GM18868 (cell line): ENCODE measurements at regions not wholly inside any gene's neighbourhood (a gene's known extent, or its start where the extent isn't known, plus 50 kb on each side); places are given as distances from the start of the nearest gene placed in this dataset.
A peak's percentile ranks its signal among the peaks of the same experiment; 100 is the strongest.

Experiments used
- ATAC-seq: cut with Tn5 transposase; IDR thresholded peaks from one replicate; pipeline ENCODE4 v1.9.1; 2021; ENCODE audit warnings: mild to moderate bottlenecking, moderate library complexity; ENCODE audit not compliant: unreplicated experiment

DNA sequence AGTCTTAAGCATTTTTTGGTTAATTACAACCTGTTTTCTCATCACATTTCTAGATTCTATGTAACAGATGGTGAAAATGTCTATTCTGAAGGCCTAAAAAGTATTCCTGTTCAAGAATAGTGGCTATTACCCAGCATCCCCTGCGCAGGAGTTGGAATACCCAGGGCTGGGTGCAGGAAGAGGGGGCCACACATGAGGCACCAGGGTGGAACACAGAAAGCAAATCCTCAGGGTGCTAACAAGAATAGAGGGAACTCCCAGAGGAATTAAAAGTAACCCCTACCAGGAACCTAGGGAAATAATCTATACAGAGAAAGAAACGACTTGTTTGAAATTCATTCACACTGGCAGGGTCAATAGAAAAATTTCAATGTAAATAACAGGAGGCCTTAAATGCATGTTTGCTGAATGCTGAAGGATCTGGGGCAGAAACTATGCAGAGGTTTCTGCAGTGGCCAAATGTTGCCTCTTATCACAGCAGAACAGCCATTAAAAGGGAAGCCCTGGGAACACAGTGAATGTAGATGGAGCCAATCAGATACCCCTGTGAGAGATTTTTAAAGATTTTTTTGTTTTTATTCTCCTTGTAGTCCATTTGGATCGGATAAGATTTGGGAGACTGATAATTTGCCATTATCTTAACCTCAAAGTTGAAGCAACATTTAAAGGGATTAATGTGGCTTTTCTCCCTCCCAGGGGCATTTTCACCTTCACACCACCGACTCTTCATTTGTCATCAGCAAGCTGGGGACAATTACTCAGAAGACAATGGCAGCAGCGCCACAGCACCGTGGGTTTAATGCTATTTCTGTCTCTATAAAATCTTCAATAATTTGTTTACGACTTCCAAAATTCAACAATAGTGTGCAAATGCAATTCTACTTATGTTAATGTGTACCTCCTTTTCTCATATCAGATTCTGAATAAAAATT lies 196.0 kb upstream of the PSMD7 start:
- no peak for ATAC-seq

DNA sequence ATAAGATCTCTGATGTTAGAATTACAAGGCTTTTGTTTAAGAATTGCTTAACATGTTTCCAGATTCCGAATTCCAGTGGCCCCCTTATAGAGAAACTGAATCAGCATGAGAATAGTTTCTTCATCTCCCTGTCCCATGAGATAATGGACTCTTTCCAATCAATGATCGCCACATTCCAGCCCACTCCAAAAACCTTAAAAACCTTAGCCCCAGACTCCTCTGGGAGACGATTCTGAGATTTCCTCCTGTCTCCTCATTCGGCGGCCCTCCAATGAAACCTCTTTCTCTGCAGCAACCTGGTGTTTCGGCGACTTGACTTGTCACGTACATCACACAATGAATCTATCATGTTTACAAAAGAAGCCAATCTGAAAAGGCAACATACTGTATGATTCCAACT lies 197.1 kb upstream of the PSMD7 start:
- ATAC-seq = no peak

DNA sequence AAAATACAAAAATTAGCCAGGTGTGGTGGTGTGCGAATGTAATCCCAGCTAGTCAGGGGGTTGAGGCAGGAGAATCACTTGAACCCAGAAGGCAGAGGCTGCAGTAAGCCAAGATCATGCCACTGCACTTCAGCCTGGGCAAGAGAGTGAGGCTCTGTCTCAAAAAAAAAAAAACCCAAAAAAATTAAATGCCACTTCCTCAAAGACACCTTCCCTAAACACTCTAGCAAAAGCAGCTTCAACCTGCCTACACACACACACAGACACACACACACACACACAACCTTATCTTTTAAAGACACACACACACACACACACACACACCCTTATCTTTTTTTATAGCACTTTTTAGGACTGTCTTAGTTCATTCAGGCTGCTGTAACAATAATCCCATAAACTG lies 201.7 kb upstream of the PSMD7 start:
- ATAC-seq = no peak

DNA sequence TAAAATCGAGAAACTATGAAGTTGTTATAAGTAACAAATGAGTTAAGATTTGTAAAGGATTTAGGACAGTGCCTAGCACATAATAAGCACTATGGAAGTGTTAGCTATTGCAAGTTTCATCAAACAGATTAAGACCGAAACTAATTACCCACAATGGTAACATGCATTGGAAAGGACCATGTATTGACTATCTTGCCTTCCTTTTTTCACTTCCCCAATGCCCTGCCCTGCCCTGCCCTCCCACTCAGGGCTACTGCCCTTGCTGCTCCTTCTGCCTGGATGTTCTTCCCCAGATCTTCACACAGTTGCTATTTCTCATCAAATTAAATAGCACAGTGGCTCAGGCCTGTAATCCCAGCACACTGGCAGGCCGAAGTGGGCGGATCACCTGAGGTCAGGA lies 202.1 kb upstream of the PSMD7 start:
- peak; percentile 85 for ATAC-seq

DNA sequence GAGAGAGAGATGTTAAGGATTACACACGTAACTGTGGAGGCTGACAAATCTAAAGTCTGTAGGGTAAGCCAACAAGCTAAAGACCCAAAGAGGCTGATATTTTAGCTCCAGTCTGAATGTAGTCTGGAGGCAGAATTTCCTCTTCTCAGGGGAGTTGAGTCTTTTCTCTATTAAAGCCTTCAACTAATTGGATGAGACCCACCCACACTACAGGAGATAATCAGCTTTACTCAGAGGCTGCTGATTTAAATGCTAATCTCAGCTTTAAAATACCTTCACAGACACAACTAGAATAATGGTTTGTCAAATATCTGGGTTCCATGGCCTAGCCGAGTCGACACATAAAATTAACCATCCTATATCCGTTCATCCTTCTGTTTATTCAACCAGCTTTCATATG lies 204.3 kb upstream of the PSMD7 start:
- no peak for ATAC-seq

DNA sequence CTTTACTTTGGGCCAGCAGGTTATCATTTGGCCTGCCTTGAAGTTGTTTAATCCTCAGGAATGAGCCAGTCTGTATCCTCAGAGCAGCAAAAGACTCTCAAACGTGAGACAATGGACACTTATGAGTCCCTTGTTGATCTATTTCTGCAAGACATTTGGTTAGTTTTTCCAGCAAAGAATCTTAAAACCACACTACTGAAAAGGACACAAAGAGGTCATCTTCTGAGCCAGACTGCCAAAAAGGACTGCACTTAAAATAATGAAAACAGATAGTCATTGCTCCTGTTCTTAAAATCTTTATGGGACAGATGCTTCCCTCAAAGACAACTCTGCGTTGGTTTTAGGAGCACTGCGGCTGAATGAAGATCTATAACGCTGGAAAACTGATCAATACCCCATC lies 205.7 kb upstream of the PSMD7 start:
- no peak for ATAC-seq

DNA sequence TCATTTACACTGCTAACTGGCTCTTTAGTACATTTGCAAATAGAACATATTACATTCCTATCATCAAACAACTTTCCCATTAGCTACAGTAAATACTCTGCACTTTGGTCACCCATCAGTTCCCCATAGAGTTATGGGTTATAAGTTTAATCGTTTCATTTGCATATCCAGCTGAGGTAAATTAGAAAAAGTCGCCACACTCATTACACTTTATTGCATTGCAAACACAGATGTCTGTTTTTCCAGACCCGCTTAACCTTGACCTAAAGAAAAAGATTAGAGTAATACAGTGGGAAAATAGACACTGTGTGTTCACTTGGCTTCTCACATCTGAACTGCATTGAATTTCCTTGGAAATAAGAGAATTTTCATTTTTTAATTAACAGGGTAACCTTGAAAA lies 213.1 kb upstream of the PSMD7 start:
- no peak for ATAC-seq

DNA sequence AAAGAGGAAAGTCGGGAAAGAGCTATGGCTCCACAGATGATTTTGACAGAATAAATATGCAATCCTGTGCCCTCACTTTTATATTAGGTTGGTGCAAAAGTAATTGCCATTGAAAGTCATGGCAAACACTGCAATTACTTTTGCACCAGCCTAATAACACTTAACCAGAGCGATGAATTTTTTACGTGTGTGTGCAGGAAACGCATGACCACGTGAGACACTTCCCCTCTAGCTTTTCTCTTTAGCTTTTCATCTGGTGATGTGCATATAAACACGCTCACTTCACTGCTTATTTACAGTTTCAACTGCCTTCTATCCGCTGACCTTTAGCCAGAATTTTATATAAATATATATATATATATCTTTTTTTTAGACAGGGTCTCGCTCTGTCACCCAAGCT lies 216.3 kb upstream of the PSMD7 start:
- no peak for ATAC-seq

DNA sequence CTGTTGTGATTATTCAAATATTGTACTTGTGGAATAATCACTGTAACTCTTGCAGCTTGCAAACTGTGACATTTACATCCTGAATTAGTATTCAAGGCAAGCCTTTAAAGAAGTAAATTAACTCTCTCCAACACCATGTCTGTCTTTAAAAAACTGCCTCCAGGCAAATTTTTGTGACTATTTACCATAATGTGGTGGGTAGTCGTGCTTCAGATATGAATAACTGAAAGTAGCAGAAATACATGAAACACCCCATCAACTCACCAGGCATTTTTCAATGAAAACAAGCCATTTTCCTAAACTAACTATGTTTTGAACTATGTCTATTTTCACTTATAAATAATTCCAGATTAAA lies 217.4 kb upstream of the PSMD7 start:
- peak; percentile 55 for ATAC-seq

DNA sequence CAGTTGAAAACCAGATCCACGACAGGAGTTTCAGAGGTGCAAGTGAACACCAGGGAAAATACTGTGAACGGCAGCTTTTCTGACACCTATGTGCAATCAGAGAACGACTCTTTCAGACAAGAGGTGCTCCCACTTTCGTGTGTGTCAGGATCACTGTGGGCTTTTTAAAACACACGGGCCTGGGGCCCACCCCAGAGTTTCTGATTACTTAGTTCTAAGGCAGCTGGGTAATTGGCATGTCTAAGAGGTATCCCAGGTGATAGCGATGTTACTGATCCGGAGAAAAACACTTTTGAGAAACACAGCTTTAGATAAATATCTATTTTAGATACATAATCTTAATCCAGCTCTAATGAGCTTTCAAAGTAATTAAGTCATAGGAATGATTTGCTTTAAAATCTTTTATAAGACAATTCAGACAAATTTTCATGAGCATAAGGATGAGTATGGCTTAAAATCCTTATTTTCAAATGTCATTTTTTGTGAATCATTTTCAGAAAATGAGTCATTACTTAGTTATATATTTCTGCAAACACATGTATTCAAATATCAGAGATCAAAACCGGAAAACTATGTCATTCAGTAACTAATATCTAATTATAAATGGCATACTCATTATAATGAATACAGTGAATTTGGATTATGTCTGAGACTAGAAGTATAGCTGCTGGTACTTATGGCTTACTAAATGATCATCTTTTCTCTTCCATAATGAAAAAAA lies 217.9 kb upstream of the PSMD7 start:
- peak; percentile 64 for ATAC-seq

DNA sequence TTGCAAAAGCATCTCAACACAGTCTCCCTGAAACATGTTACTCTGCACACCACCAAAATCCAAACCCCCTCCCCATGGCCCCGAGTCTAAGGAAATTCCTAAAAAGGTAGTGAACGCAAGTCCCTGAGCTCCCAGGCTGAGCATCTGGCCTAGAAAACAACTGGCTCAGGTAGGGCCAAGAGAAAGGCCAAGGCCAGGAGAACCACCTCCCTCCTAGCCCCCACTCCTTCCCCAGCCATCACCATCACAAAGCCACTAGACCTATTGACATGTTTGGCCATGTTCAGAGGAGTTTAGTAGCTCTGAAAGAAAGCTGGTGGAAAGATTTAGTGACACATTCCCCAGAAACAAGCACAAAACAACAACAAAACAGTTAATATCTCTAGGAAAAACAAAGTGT lies 220.0 kb upstream of the PSMD7 start:
- no peak for ATAC-seq

DNA sequence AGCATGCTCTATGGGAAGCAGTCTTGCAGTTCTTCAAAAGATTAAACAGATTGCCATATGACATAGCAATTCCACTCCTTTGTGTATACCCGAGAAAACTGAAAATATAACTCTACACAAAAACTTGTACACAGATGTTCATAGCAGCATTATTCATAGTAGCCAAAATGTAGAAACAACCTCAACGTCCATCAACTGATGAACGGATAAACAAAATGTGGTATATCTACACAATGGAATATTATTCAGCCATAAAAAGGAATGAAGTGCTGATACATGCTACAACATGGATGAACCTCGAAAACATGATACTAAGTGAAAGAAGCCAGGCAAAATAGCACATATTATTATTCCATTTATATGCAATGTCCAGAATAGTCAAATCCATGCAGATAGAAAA lies 221.2 kb upstream of the PSMD7 start:
- no peak for ATAC-seq

DNA sequence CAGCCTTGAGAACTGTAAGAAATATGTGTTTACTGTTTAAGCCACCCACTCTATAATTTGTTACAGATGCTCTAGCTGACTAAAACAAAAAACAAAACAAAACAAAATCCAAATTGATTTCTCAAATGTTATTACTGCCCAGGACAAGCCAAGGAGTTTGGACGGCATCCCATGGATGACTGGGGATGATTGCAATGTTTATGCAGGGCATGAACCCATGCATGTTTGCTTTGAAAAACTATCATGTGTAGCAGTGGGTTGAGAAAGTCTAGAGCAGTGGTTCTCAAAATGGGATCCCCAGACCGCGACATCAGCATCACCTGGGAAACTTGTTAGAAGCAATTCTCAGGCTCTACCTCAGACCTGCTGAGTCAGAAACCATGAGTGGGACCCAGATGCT lies 223.2 kb upstream of the PSMD7 start:
- no peak for ATAC-seq

DNA sequence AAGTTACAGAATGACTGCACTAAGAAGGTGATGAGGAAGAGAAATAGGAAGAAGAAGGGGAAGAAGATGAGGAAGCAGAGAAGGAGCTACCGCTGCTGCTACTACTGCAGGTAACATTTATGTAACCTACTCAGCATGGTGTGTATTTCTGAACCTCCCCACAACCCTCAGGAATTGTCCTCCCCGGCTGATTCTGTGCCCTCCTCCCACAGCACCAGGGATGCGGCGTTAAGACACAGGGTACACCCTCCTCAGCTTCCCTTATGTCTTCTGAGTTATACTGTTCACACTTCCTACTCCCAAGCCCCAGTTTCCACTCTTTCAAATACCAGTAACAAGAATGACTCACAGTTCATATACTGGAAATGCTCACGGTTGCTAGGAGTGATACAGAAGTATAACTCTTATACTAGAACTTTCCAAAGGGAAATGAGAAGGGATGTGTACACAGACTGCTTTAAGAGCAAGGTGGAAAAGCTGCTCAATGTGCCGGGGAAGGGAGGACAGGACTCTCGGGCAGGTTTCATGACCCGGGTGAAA lies 224.5 kb upstream of the PSMD7 start:
- ATAC-seq = no peak

DNA sequence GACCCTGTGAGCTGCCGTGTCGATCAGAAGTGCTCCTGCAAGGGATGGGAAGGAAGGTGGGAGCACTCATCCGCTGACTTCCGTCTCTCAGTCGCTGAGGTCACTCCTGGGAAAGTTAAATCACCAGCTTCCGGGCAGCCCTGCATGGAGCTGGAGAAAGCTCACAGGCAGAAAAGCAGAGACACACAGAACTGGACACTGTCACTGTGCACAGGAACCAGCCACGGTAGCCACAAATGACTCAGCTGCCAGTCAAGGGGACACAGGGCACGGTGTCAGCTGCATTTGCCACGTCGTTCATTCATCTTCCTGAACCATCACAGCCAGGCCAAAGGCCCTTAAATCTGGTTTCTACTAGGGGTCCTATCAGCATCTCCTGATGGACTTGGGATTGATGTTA lies 226.4 kb upstream of the PSMD7 start:
- no peak for ATAC-seq

DNA sequence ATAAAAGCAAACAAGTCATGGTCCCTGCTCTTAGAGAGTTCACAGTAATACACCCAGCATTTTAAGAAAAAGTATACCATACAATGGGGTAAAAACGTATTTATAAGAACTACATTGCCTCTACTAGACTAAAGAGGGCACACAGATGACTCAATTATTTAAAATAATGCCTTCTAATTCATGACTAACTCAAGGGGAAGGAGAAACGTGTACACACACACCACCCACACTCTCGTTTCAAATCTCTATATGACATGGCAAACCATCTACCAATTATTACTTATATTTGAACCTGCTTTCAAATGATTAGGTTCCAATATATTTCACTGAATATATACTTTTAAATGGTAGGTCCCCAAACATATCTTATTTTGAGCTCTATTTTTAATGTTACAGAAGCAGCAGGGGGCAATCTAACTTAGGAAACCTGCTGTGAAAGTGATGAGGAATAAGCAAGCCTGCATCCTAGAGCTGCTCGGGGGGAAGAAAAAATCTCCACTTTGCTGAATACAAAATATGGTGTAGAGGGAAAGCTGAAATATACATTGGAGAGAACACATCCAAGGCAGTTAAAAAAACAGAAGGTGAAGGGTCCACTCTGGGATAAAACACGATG lies 232.4 kb upstream of the PSMD7 start:
- ATAC-seq = no peak

DNA sequence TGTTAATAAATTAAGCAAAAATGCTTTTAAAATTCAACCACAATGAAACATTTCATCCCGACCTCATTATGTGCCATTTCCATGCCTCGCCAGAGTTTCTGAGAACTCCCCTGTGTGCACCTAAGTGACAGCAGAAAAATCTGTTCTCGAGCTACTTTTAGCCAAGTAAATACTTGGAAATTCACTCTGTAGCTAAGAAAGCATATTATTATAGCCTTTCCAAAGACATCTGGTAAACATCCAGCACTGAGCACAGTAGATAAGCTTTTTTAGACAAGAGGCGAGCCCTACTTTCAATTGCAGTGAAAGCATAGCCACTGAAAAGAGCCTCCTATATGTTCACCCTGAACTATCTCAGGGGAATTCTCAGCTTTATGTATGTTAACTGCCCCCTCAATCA lies 242.8 kb upstream of the PSMD7 start:
- no peak for ATAC-seq

DNA sequence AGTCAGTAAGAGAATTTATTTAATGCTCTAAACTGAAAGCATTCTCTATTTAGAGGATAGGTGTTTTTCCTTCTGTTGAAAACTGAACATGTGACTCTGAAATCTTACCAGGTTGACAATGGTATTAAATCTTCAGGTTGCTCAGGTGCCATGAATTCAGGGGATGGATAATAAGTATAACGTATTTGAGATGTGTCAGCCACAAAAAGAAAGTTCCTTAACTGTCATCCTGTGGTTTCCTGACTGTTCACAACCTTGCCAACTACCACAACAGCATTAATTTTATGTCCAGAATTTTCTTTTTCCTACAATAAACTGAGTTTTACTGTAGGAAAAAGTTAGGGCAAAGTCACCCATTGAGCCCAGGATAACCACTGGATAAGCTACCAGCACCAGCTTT lies 243.3 kb upstream of the PSMD7 start:
- ATAC-seq = no peak

DNA sequence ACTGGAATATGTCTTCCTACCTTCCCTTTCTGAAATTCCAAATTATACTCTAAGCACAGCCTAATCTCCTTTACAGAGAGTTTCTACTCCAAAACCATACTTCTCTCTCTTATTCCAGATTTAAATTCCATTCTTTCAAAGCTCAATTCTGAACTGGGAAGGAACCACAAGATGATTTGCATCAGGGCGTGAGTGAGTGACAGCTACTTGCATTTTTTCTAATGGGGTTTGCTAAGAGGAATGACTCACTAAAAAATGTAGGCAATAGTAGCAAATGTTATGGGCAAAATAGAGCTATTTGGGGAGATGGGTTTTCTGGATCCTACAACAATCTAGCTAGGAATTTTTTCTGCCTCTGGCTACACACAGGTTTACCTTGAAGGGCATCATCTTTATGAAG lies 244.6 kb upstream of the PSMD7 start:
- ATAC-seq = no peak

DNA sequence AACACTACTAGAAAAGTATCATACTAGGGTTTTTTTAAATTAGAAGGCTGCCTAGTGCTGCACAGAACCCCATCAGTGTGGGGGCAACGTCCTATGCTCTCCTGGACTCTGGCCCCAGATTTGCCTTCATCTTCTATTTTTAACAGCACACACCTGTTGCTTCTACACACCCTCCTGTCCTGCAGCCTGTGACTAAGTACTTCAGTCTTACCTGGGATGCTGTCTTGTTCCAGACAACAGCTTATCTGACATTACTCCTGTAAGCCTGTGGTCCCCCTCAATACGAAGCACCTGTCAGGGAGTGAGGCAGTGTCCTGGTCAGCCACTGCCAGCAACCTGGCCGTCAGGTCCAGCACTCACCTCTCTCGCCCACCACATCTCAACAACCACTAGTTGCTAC lies 247.6 kb upstream of the PSMD7 start:
- ATAC-seq = no peak

DNA sequence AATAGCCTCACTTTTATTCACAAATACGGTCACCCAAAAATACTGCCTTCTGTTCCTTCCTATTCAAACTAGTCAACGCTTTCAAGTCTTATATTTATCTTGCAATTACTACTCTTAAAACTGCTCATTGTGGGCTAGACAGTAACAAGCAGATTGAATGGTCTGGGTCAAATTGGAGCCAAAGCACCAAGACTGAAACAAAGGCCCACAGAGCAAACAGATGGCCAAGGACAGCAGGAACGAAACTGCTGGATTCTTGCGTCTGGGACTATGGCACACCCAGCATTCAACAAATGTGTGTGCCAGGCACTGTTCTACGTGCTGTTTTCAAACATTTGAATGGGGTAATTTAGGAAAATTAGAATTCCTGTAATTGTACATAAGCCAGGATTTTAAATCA lies 250.1 kb upstream of the PSMD7 start:
- ATAC-seq = no peak

DNA sequence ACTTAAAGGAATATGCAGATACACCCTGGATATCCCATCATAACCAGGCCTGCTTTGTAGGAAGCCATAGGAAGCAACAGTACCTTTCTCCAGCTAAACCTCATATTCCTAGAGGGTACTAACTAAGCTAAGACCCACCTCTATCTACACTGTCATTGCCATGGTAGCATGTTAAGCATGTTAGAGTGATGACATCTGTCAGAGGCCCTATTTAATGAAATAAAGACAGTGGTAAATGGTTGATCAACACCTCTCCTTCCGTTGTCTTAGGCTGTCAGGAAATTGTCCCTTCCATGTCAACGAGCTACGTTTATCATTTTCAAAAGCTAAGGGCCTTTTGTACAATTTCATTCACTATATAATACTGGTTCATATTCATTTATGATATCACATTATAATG lies 251.1 kb upstream of the PSMD7 start:
- ATAC-seq = no peak
